ENCODE measurements at regions not wholly inside any gene's neighbourhood (a gene's known extent, or its start where the extent isn't known, plus 50 kb on each side); places are given as distances from the start of the nearest gene placed in this dataset.
"Not testable (repeated sequence)": the region's sequence is repeated elsewhere in the genome, so short reads cannot be mapped to it uniquely, and the experiment has no call there.

- no peak for TF ChIP-seq CTCF (IDR thresholded peaks at IDR 0.05)
- DNase-seq (no peak), ATAC-seq (no peak), FAIRE-seq (no peak)
- no peaks in the 10 kb centered on the region for H3K9me3 ChIP-seq
- H3K4me1 ChIP-seq = no peaks in the 10 kb centered on the region
- intact Hi-C loops (cut with DNase I) = loop anchor here in 2 of 3 donors (10.0 kb wide), 1 partner anchor 129 kb away; no protein-coding TSS in a partner anchor
- H3K27ac ChIP-seq = no peak overlapping the region
- H3K4me3 ChIP-seq = no peak overlapping the region
- H3K27me3 ChIP-seq = no peaks in the 10 kb centered on the region
- WGBS, 2 donors = 74% methylated on average over 6 of the region's 6 CpGs
- no peaks in the 10 kb centered on the region for H3K36me3 ChIP-seq
These were observed 85.2 kb upstream of the CLINT1 start for GRCh38 chr5:157944077-157944633.

- WGBS, 2 donors = 90 to 97% methylated on average over 1 of the region's 1 CpG
- FAIRE-seq (no peak), ATAC-seq (no peak), DNase-seq (no peak)
- no peaks in the 10 kb centered on the region for H3K9me3 ChIP-seq
- no peaks in the 10 kb centered on the region for H3K4me1 ChIP-seq
- intact Hi-C loops (cut with DNase I) = loop anchor here in 2 of 3 donors (10.0 kb wide), 1 partner anchor 128 kb away; no protein-coding TSS in a partner anchor
- H3K4me3 ChIP-seq = no peak overlapping the region
- TF ChIP-seq CTCF (IDR thresholded peaks at IDR 0.05) = no peak
- H3K27ac ChIP-seq = no peak overlapping the region
- no peaks in the 10 kb centered on the region for H3K27me3 ChIP-seq
- no peaks in the 10 kb centered on the region for H3K36me3 ChIP-seq
These were observed 83.7 kb upstream of the CLINT1 start for GRCh38 chr5:157942595-157942994.

- DNase-seq (no peak), ATAC-seq (no peak), FAIRE-seq (no peak)
- 75 to 82% methylated on average over 3 of the region's 3 CpGs for WGBS, 2 donors
- Histone ChIP-seq H3K36me3 (no peaks in the 10 kb centered on the region), H3K4me1 (no peaks in the 10 kb centered on the region), H3K9me3 (no peaks in the 10 kb centered on the region), H3K27ac (no peak overlapping the region), H3K4me3 (no peak overlapping the region), H3K27me3 (no peaks in the 10 kb centered on the region)
- intact Hi-C loops (cut with DNase I) = loop anchor here in 2 of 3 donors (10.0 kb wide), 1 partner anchor 127 kb away; no protein-coding TSS in a partner anchor
- no peak for TF ChIP-seq CTCF (IDR thresholded peaks at IDR 0.05)
These were observed 82.7 kb upstream of the CLINT1 start for GRCh38 chr5:157941616-157942015.

GRCh38 chr5:157938101-157938500 lies 79.2 kb upstream of the CLINT1 start:
- not testable (repeated sequence) for ATAC-seq

GRCh38 chr5:157936776-157937501 lies 78.0 kb upstream of the CLINT1 start:
- H3K4me3 ChIP-seq; H3K27ac ChIP-seq; H3K36me3 ChIP-seq; H3K4me1 ChIP-seq; H3K27me3 ChIP-seq; H3K9me3 ChIP-seq; ATAC-seq; FAIRE-seq; intact Hi-C loops (cut with DNase I); DNase-seq: not testable (repeated sequence)
- 76 to 79% methylated on average over 3 of the region's 3 CpGs for WGBS, 2 donors

More at GRCh38 chr5:157938101-157938500, 79.2 kb upstream of the CLINT1 start:
- H3K9me3 ChIP-seq; H3K4me1 ChIP-seq; H3K27me3 ChIP-seq; H3K36me3 ChIP-seq; intact Hi-C loops (cut with DNase I); DNase-seq; H3K4me3 ChIP-seq; H3K27ac ChIP-seq; FAIRE-seq: not testable (repeated sequence)
- WGBS, 2 donors = 82 to 91% methylated on average over 6 of the region's 6 CpGs

- H3K27me3 ChIP-seq = no peaks in the 10 kb centered on the region
- no peak overlapping the region for H3K4me3 ChIP-seq
- TF ChIP-seq CTCF (IDR thresholded peaks at IDR 0.05) = no peak
- FAIRE-seq (no peak), ATAC-seq (no peak), DNase-seq (no peak)
- no peaks in the 10 kb centered on the region for H3K36me3 ChIP-seq
- no peak overlapping the region for H3K27ac ChIP-seq
- H3K4me1 ChIP-seq = peaks cover 0 to 4% (median 0%) of the 10 kb centered on the region in 3 donors
- H3K9me3 ChIP-seq = no peaks in the 10 kb centered on the region
- intact Hi-C loops (cut with DNase I) = no loop called here
- WGBS, 2 donors = 86 to 97% methylated on average over 3 of the region's 3 CpGs
These were observed 75.7 kb upstream of the CLINT1 start for GRCh38 chr5:157934600-157934999.

Data from pancreas (tissue), 10 donors.